ENCODE measurements at regions not wholly inside any gene's neighbourhood (a gene's known extent, or its start where the extent isn't known, plus 50 kb on each side); places are given as distances from the start of the nearest gene placed in this dataset.

DNA sequence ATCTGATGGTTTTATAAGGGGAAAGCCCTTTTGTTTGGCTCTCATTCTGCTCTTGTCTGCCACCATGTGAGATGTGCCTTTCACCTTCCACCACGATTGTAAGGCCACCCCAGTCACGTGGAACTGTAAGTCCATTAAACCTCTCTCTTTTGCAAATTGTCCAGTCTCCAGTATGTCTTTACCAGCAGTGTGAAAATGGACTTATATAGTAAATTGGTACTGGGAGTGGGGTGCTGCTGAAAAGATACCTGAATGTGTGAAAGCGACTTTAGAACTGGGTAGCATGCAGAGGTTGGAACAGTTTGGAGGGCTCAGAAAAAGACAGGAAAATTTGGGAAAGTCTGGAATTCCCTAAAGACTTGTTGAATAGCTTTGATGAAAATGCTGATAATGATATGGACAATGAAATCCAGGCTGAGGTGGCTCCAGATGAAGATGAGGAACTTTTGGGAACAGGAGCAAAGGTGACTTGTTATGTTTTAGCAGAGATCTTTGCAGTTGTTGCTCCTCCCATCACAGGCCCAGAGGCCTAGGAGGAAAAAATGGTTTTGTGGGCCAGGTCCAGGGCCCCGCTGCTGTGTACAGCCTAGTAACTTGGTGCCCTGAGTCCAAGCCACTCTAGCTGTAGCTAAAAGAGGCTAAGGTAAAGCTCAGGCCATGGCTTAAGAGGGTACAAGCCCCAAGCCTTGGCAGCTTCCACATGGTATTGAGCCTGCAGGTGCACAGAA, 275.7 kb upstream of the NPSR1 start:
- peaks cover 18% of the 10 kb centered on the region for H3K9me3 Mint-ChIP-seq

DNA sequence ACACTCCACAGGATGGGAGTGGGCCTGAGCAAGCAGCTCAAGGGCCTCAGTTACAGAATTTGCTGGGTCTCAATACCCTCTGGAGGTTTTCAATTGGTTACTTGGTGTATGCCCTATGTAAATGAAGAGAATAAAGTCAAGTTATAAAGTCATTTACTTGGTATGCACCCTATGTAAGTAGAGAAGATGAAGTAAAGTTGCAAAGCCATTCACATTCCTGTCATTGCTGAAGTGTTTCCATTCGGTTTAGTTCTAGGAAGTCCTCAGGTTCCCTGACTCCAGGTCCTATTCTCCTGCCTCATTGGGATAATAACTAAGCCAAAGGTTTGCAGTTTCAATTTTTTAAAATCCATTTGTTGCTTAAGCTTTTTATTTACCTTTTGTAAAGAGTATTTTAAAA, 272.6 kb upstream of the NPSR1 start:
- Mint-ChIP-seq H3K27me3 (ENCODE audit: low read depth) (no peaks in the 10 kb centered on the region), H3K36me3 (ENCODE audit: low read depth) (no peaks in the 10 kb centered on the region), H3K4me3 (no peak overlapping the region), H3K9me3 (peaks cover 17% of the 10 kb centered on the region), H3K4me1 (ENCODE audit: low read depth) (no peaks in the 10 kb centered on the region), H3K27ac (no peak overlapping the region)
- intact Hi-C loops (cut with micrococcal nuclease), result no loop called here
- CTCF ChIA-PET, result interaction anchor here (0.7 kb wide), 1 partner anchor 443 kb away, joined by 3 read pairs; no protein-coding TSS in a partner anchor
- no peak for DNase-seq

More for the DNA sequence above, 275.7 kb upstream of the NPSR1 start:
- Mint-ChIP-seq H3K27ac (no peak overlapping the region), H3K27me3 (ENCODE audit: low read depth) (no peaks in the 10 kb centered on the region), H3K36me3 (ENCODE audit: low read depth) (no peaks in the 10 kb centered on the region), H3K4me3 (no peak overlapping the region), H3K4me1 (ENCODE audit: low read depth) (no peaks in the 10 kb centered on the region)
- intact Hi-C loops (cut with micrococcal nuclease), result no loop called here
- CTCF ChIA-PET, result no interaction called here
- DNase-seq, result no peak

DNA sequence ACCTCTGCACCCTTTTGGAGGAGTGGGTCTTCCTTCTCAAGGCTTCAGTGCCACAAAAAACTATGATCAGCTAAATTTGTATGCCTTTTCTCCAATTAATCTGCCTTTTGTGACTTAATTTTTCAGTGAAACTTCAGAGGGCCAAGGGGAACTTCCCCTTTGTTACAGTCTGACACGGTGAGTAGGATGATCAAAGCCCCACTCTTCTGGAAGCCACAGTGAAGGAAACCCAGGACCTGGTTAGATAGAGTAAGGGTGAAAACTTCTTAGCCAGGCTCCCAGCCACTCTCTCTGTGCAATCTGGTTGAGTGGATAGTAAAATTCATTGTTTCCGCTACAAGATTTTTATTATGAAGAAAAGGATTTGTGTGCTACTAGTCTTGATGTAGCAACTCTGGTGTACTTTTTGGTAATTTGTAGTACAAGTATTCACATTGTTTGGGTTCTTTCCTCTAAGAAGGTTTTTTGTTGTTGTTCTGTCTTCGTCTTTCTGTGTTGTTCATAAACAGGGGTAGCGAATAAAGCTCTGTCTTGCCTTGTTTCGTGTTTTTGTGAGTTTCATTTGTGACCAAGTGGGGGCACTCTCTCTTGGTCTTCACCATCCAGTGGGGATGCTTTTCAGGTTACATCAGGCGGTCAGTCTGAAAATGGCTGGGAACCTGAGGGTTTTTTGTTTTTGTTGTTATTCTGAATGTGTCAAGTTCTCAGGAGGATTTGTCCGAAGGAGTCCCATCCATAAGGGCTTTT, 268.5 kb upstream of the NPSR1 start:
- Mint-ChIP-seq H3K36me3 (ENCODE audit: low read depth) (no peaks in the 10 kb centered on the region), H3K27me3 (ENCODE audit: low read depth) (no peaks in the 10 kb centered on the region), H3K4me1 (ENCODE audit: low read depth) (no peaks in the 10 kb centered on the region), H3K27ac (no peak overlapping the region), H3K9me3 (no peaks in the 10 kb centered on the region), H3K4me3 (no peak overlapping the region)
- DNase-seq, result no peak
- CTCF ChIA-PET, result no interaction called here
- intact Hi-C loops (cut with micrococcal nuclease), result no loop called here

DNA sequence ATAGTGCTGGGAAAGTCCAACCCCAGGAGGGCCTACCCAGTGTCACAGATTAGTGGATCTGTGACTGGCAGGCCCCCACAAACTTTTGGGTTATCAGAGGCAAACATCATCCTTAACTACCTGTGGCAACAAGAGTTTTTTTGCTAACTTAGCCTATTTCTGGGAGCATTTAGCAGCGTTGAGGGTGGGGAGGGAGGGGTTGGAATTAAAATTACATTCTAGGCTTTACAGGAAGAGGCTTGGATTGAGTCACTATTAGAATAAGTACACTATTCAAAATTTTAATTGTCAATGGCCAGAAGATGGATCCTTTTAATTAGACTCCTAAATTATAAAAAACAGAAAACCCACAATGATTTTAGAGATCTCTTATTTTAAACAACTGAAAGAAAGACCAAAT, 267.9 kb upstream of the NPSR1 start:
- Mint-ChIP-seq H3K9me3 (no peaks in the 10 kb centered on the region), H3K36me3 (ENCODE audit: low read depth) (no peaks in the 10 kb centered on the region), H3K4me3 (no peak overlapping the region), H3K4me1 (ENCODE audit: low read depth) (no peaks in the 10 kb centered on the region), H3K27me3 (ENCODE audit: low read depth) (no peaks in the 10 kb centered on the region), H3K27ac (no peak overlapping the region)
- intact Hi-C loops (cut with micrococcal nuclease), result no loop called here
- DNase-seq, result no peak
- CTCF ChIA-PET, result no interaction called here

DNA sequence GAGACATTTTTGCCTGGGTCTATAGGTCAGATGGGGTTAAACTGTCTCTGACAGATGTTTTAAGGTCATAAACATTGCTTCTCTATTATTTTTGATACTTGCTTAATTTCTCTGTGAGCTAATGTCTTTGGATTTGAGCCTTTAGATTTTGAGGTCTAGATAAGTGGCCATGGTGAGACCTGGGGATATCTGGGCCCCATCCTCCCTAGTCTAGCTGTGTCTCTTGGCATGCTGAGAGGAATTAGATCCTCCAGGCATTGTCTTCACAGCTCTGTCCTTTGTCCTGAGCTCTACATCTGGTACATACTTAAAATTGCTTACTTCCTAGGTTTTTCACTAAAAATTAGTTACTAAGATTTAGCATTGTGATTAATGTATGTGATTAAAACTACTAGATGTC, 265.0 kb upstream of the NPSR1 start:
- Mint-ChIP-seq H3K27me3 (ENCODE audit: low read depth) (no peaks in the 10 kb centered on the region), H3K27ac (no peak overlapping the region), H3K36me3 (ENCODE audit: low read depth) (no peaks in the 10 kb centered on the region), H3K9me3 (no peaks in the 10 kb centered on the region), H3K4me1 (ENCODE audit: low read depth) (no peaks in the 10 kb centered on the region), H3K4me3 (no peak overlapping the region)
- intact Hi-C loops (cut with micrococcal nuclease), result no loop called here
- CTCF ChIA-PET, result no interaction called here
- DNase-seq, result no peak

GRCh38 chr7:34396437-34397064, 261.5 kb upstream of the NPSR1 start:
- intact Hi-C loops (cut with micrococcal nuclease), result no loop called here
- no peaks in the 10 kb centered on the region for H3K27me3 Mint-ChIP-seq (ENCODE audit: low read depth)
- H3K27ac Mint-ChIP-seq, result no peak overlapping the region
- H3K36me3 Mint-ChIP-seq (ENCODE audit: low read depth), result no peaks in the 10 kb centered on the region
- DNase-seq, result no peak
- no peaks in the 10 kb centered on the region for H3K4me1 Mint-ChIP-seq (ENCODE audit: low read depth)
- CTCF ChIA-PET, result no interaction called here
- H3K4me3 Mint-ChIP-seq, result no peak overlapping the region
- peaks cover 6% of the 10 kb centered on the region for H3K9me3 Mint-ChIP-seq

GRCh38 chr7:34401776-34402175, 256.2 kb upstream of the NPSR1 start:
- CTCF ChIA-PET, result interaction anchor here (0.6 kb wide), 1 partner anchor 278 kb away, joined by 3 read pairs; no protein-coding TSS in a partner anchor
- H3K27me3 Mint-ChIP-seq (ENCODE audit: low read depth), result no peaks in the 10 kb centered on the region
- no peak for DNase-seq
- no peak overlapping the region for H3K27ac Mint-ChIP-seq
- no peaks in the 10 kb centered on the region for H3K4me1 Mint-ChIP-seq (ENCODE audit: low read depth)
- intact Hi-C loops (cut with micrococcal nuclease), result no loop called here
- H3K36me3 Mint-ChIP-seq (ENCODE audit: low read depth), result no peaks in the 10 kb centered on the region
- H3K9me3 Mint-ChIP-seq, result peaks cover 8% of the 10 kb centered on the region
- no peak overlapping the region for H3K4me3 Mint-ChIP-seq

GRCh38 chr7:34406848-34407530, 251.0 kb upstream of the NPSR1 start:
- no peak for DNase-seq
- Mint-ChIP-seq H3K4me1 (ENCODE audit: low read depth) (no peaks in the 10 kb centered on the region), H3K27ac (no peak overlapping the region), H3K36me3 (ENCODE audit: low read depth) (no peaks in the 10 kb centered on the region), H3K9me3 (no peaks in the 10 kb centered on the region), H3K27me3 (ENCODE audit: low read depth) (no peaks in the 10 kb centered on the region), H3K4me3 (no peak overlapping the region)
- CTCF ChIA-PET, result no interaction called here
- intact Hi-C loops (cut with micrococcal nuclease), result no loop called here

GRCh38 chr7:34407586-34407985, 250.4 kb upstream of the NPSR1 start:
- intact Hi-C loops (cut with micrococcal nuclease), result no loop called here
- H3K9me3 Mint-ChIP-seq, result no peaks in the 10 kb centered on the region

DNA sequence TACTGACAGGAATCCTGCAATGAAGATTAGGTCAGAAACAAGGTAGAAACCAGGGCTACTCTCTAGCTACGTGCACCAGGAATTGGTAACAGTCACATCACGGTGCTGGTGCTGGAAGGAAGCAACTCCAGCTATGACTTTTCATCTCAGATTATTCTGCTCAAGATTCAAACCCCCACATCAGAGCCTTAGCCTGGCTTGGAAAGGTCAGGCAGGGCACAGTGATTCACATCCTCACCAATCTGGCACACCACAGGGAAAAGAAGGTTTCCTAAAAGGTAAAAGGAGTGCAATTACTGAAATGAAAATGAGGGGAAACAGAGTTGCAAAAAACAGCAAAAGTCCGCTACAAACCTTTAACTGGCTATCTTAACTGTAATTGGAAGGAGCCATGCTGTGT, 240.2 kb upstream of the NPSR1 start:
- intact Hi-C loops (cut with micrococcal nuclease), result no loop called here
- Mint-ChIP-seq H3K9me3 (no peaks in the 10 kb centered on the region), H3K4me3 (no peak overlapping the region), H3K27me3 (ENCODE audit: low read depth) (no peaks in the 10 kb centered on the region), H3K4me1 (ENCODE audit: low read depth) (no peaks in the 10 kb centered on the region), H3K36me3 (ENCODE audit: low read depth) (no peaks in the 10 kb centered on the region), H3K27ac (no peak overlapping the region)
- DNase-seq, result no peak
- CTCF ChIA-PET, result no interaction called here

More at GRCh38 chr7:34407586-34407985, 250.4 kb upstream of the NPSR1 start:
- DNase-seq, result no peak
- no peak overlapping the region for H3K27ac Mint-ChIP-seq
- H3K4me3 Mint-ChIP-seq, result no peak overlapping the region
- H3K4me1 Mint-ChIP-seq (ENCODE audit: low read depth), result no peaks in the 10 kb centered on the region
- no peaks in the 10 kb centered on the region for H3K27me3 Mint-ChIP-seq (ENCODE audit: low read depth)
- H3K36me3 Mint-ChIP-seq (ENCODE audit: low read depth), result no peaks in the 10 kb centered on the region
- CTCF ChIA-PET, result no interaction called here

GRCh38 chr7:34421526-34421925, 236.5 kb upstream of the NPSR1 start:
- no peaks in the 10 kb centered on the region for H3K4me1 Mint-ChIP-seq (ENCODE audit: low read depth)
- CTCF ChIA-PET, result no interaction called here
- DNase-seq, result no peak

GRCh38 chr7:34425194-34425593, 232.8 kb upstream of the NPSR1 start:
- Mint-ChIP-seq H3K4me3 (no peak overlapping the region), H3K27ac (no peak overlapping the region), H3K4me1 (ENCODE audit: low read depth) (no peaks in the 10 kb centered on the region), H3K9me3 (peaks cover under 1% of the 10 kb centered on the region), H3K36me3 (ENCODE audit: low read depth) (no peaks in the 10 kb centered on the region), H3K27me3 (ENCODE audit: low read depth) (no peaks in the 10 kb centered on the region)
- intact Hi-C loops (cut with micrococcal nuclease), result no loop called here
- no peak for DNase-seq
- CTCF ChIA-PET, result no interaction called here

More at GRCh38 chr7:34421526-34421925, 236.5 kb upstream of the NPSR1 start:
- intact Hi-C loops (cut with micrococcal nuclease), result loop anchor here (5.0 kb wide), 1 partner anchor 99 kb away; no protein-coding TSS in a partner anchor
- Mint-ChIP-seq H3K36me3 (ENCODE audit: low read depth) (no peaks in the 10 kb centered on the region), H3K27me3 (ENCODE audit: low read depth) (no peaks in the 10 kb centered on the region), H3K27ac (no peak overlapping the region), H3K9me3 (no peaks in the 10 kb centered on the region), H3K4me3 (no peak overlapping the region)

All from activated naive CD4-positive, alpha-beta T cell treated with anti-CD3 and anti-CD28 coated beads for 36 hours (primary cell).